ENCODE measurements at regions not wholly inside any gene's neighbourhood (a gene's known extent, or its start where the extent isn't known, plus 50 kb on each side); places are given as distances from the start of the nearest gene placed in this dataset.
A peak's percentile ranks its signal among the peaks of the same experiment; 100 is the strongest.
"Not testable (repeated sequence)": the region's sequence is repeated elsewhere in the genome, so short reads cannot be mapped to it uniquely, and the experiment has no call there.

DNA sequence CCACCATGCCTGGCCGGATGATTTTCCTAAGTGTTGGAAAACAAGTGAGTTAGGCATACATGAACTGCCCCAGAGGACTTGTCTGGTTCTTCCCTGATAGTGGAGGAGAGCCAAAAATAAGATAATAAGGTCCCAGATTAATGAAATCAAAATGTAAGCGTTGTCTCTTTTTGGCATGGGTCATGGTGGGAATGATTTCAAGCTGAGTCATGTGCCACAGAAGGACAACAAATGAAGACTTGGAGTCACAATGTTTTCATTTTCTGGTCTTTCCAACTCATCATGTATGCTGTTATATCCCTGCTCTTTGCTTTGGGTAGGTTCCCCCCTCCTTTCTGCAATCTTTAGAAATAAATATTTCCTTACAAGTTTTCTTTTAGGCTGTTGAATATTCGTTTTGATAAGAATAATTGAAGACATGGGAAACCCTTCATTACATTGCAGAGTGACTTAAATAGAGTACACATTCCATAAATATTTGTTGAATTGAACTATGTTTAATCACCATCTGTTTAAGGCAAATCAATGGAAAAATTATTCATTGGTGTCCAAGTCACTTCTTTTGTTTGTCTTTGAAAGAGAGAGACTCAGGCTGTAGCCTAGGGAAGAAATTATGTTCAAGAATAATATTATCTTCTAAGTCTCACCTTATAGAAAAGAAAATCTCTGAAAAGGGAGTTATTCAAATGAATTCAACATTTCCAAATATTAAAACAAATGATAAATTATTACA lies 196.3 kb downstream of the CSNK1G3 start:
- H3K9me3 ChIP-seq (ENCODE audit: control insufficient read depth in 3 of 3, low read length in 3 of 3), result peaks cover 0 to 3% (median 0%) of the 10 kb centered on the region in 3 donors
- no peaks in the 10 kb centered on the region for H3K27me3 ChIP-seq (ENCODE audit: control insufficient read depth in 3 of 3, insufficient read depth in 3 of 3, low read length in 3 of 3)
- H3K4me1 ChIP-seq (ENCODE audit: control insufficient read depth in 3 of 3, insufficient read depth in 3 of 3, low read length in 3 of 3), result peaks cover 0 to 4% (median 0%) of the 10 kb centered on the region in 3 donors
- H3K4me3 ChIP-seq (ENCODE audit: low read length in 3 of 3), result no peak overlapping the region
- no peak overlapping the region for H3K9ac ChIP-seq (ENCODE audit: low read depth in 1 of 3, low read length in 3 of 3)
- no peaks in the 10 kb centered on the region for H3K36me3 ChIP-seq (ENCODE audit: control insufficient read depth in 3 of 3, insufficient read depth in 3 of 3, low read length in 3 of 3)
- no peak overlapping the region for H3K27ac ChIP-seq (ENCODE audit: low read depth, low read length)

DNA sequence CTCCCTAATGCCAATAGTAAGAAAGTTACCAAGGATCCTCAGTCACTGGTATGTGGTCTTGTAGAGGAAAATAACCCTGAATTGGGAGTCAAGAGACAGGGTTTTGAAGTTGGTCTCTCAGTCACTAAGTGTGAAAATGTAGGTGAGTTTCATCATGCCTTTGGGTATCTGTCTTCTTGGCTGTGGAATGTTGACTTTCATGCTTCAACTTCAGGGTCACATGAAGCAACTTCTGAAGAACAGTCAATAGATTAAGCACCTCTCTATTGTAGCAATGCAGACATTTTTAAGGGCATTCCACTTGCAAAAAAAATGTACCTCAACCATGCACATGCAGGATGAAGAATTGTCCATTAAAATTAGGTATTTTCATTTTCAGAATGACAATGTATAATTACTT lies 194.6 kb downstream of the CSNK1G3 start:
- Histone ChIP-seq H3K9ac (ENCODE audit: low read depth in 1 of 3, low read length in 3 of 3) (no peak overlapping the region), H3K4me3 (ENCODE audit: low read length in 3 of 3) (no peak overlapping the region), H3K4me1 (ENCODE audit: control insufficient read depth in 3 of 3, insufficient read depth in 3 of 3, low read length in 3 of 3) (peaks cover 0 to 4% (median 0%) of the 10 kb centered on the region in 3 donors), H3K9me3 (ENCODE audit: control insufficient read depth in 3 of 3, low read length in 3 of 3) (peaks cover 0 to 3% (median 0%) of the 10 kb centered on the region in 3 donors), H3K27ac (ENCODE audit: low read depth, low read length) (no peak overlapping the region), H3K27me3 (ENCODE audit: control insufficient read depth in 3 of 3, insufficient read depth in 3 of 3, low read length in 3 of 3) (no peaks in the 10 kb centered on the region), H3K36me3 (ENCODE audit: control insufficient read depth in 3 of 3, insufficient read depth in 3 of 3, low read length in 3 of 3) (no peaks in the 10 kb centered on the region)

DNA sequence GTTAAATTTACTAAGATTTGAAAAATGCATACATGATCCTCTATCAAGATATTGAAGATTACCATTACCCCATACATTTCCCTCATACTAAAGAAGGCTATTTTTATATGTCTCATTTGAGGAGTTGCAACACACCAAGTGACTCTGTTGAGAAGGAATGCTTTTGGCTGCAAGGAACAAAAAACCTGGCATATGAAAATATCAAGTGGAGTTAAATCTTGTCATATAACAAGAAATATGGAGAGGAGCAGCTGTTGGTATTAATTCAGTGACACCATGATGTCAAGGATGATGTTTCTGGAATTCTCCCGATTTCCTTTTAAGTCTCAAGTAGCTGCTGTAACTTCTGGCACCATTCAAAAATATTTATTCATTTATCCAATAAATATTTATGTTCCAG lies 193.8 kb downstream of the CSNK1G3 start:
- Histone ChIP-seq H3K9ac (ENCODE audit: low read depth in 1 of 3, low read length in 3 of 3) (no peak overlapping the region), H3K27me3 (ENCODE audit: control insufficient read depth in 3 of 3, insufficient read depth in 3 of 3, low read length in 3 of 3) (no peaks in the 10 kb centered on the region), H3K36me3 (ENCODE audit: control insufficient read depth in 3 of 3, insufficient read depth in 3 of 3, low read length in 3 of 3) (no peaks in the 10 kb centered on the region), H3K9me3 (ENCODE audit: control insufficient read depth in 3 of 3, low read length in 3 of 3) (peaks cover 0 to 3% (median 0%) of the 10 kb centered on the region in 3 donors), H3K27ac (ENCODE audit: low read depth, low read length) (no peak overlapping the region), H3K4me3 (ENCODE audit: low read length in 3 of 3) (no peak overlapping the region), H3K4me1 (ENCODE audit: control insufficient read depth in 3 of 3, insufficient read depth in 3 of 3, low read length in 3 of 3) (peaks cover 0 to 9% (median 4%) of the 10 kb centered on the region in 3 donors)

DNA sequence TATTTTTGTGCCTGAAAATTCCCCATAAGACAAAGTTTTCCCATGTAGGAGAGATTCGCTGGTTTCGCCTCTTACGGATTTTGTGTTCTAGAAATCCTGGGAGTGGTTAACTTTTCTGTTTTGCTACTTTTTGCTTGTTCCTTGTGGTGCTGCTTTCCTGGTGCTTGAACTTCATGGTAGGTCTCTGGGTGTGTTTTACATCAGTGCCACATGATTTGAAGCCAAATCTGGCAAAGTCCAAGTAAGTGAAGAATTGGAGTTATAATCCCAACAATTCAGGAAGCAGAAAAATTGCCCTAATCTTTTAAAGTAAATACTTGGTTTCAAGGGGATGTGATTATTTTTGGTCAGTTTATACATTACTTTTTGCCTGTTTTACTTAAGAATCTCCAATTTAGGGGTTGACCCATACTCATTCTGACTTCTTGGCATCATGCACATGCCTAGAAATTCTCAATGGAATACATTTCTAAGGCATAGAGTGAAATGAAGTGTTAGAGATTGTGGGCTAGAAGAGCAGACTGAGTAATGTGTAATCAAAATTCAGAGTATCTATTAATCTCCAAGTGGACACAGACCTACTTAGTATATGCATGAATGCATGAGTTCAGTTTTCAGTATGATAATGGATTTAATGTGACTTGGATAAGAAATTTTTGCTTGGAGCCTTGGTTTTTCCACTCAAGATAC lies 189.7 kb downstream of the CSNK1G3 start:
- Histone ChIP-seq H3K27ac (ENCODE audit: low read depth, low read length) (peak overlapping the region; percentile 52), H3K9ac (ENCODE audit: low read depth in 1 of 3, low read length in 3 of 3) (no peak overlapping the region), H3K4me1 (ENCODE audit: control insufficient read depth in 3 of 3, insufficient read depth in 3 of 3, low read length in 3 of 3) (peaks cover under 1 to 17% (median 8%) of the 10 kb centered on the region in 3 donors), H3K27me3 (ENCODE audit: control insufficient read depth in 3 of 3, insufficient read depth in 3 of 3, low read length in 3 of 3) (no peaks in the 10 kb centered on the region), H3K36me3 (ENCODE audit: control insufficient read depth in 3 of 3, insufficient read depth in 3 of 3, low read length in 3 of 3) (no peaks in the 10 kb centered on the region), H3K4me3 (ENCODE audit: low read length in 3 of 3) (no peak overlapping the region), H3K9me3 (ENCODE audit: control insufficient read depth in 3 of 3, low read length in 3 of 3) (peaks cover 0 to 3% (median 0%) of the 10 kb centered on the region in 3 donors)

DNA sequence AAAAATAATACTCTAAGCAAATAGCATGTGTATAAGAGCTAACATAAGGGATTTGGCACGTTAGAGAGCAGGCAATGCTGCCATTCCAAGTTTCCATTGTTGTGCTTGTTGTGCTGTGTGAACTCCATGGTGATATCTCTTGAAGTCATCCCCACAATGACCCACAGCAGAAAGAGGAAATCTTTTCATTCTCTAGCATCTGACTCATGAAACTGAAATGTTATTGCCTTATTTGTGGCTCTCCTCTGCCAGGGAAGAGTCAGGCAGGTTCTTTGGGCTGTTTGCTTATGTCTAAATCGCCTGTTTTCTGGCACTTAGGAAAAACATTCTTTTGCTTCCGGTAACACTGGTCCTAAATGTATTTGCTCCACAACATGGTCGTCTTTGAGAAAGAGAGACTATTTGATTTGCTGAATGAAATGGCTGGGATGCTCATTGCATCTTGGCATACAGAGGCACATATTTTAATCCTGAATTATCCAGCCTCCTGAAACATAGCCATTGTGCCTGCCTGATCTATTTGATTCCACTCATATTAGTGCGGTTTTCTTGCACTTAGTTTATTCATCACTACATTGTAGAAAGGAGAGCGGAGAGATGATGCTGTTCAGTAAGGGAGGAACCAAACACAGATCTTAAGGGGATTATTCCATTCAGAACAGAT lies 188.8 kb downstream of the CSNK1G3 start:
- no peaks in the 10 kb centered on the region for H3K27me3 ChIP-seq (ENCODE audit: control insufficient read depth in 3 of 3, insufficient read depth in 3 of 3, low read length in 3 of 3)
- H3K9me3 ChIP-seq (ENCODE audit: control insufficient read depth in 3 of 3, low read length in 3 of 3), result no peaks in the 10 kb centered on the region
- no peaks in the 10 kb centered on the region for H3K36me3 ChIP-seq (ENCODE audit: control insufficient read depth in 3 of 3, insufficient read depth in 3 of 3, low read length in 3 of 3)
- peaks cover 5 to 22% (median 12%) of the 10 kb centered on the region in 3 donors for H3K4me1 ChIP-seq (ENCODE audit: control insufficient read depth in 3 of 3, insufficient read depth in 3 of 3, low read length in 3 of 3)
- H3K27ac ChIP-seq (ENCODE audit: low read depth, low read length), result peak overlapping the region; percentile 52
- no peak overlapping the region for H3K9ac ChIP-seq (ENCODE audit: low read depth in 1 of 3, low read length in 3 of 3)
- peak overlapping the region in 1 of 3 donors; percentile 17 for H3K4me3 ChIP-seq (ENCODE audit: low read length in 3 of 3)

DNA sequence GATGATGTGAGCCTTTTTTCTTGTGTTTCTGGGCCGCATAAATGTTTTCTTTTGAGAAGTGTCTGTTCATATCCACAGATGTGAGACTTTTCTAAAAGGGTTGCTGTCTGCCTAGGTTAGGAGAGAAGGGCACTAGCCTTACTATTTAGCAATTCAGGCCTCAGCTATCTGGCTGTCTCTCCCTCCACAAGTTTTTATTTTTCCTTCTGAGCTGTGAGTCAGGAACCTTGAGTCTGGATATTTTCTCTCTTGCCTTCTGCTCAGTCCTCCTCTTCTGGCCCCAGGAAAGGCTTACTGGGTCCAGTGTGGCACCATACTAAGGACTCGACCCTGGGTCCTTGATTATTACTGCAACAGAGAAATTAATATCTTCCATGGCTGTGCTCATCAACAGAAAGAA lies 187.6 kb downstream of the CSNK1G3 start:
- peak overlapping the region; percentile 52 for H3K27ac ChIP-seq (ENCODE audit: low read depth, low read length)
- H3K4me3 ChIP-seq (ENCODE audit: low read length in 3 of 3), result no peak overlapping the region
- H3K36me3 ChIP-seq (ENCODE audit: control insufficient read depth in 3 of 3, insufficient read depth in 3 of 3, low read length in 3 of 3), result no peaks in the 10 kb centered on the region
- H3K9me3 ChIP-seq (ENCODE audit: control insufficient read depth in 3 of 3, low read length in 3 of 3), result no peaks in the 10 kb centered on the region
- no peaks in the 10 kb centered on the region for H3K27me3 ChIP-seq (ENCODE audit: control insufficient read depth in 3 of 3, insufficient read depth in 3 of 3, low read length in 3 of 3)
- H3K9ac ChIP-seq (ENCODE audit: low read depth in 1 of 3, low read length in 3 of 3), result no peak overlapping the region
- H3K4me1 ChIP-seq (ENCODE audit: control insufficient read depth in 3 of 3, insufficient read depth in 3 of 3, low read length in 3 of 3), result peaks cover 5 to 22% (median 12%) of the 10 kb centered on the region in 3 donors

DNA sequence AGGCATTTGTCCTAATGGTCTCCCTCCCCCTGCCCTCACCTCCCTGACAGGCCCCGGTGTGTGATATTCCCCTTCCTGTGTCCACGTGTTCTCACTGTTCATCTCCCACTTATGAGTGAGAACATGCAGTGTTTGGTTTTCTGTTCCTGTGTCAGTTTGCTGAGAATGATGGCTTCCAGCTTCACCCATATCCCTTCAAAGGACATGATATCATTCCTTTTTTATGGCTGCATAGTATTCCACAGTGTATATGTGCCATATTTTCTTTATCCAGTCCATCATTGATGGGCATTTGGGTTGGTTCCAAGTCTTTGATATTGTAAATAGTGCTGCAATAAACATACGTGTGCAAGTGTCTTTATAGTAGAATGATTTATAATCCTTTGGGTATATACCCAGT lies 187.0 kb downstream of the CSNK1G3 start:
- H3K4me3 ChIP-seq (ENCODE audit: low read length in 3 of 3); H3K36me3 ChIP-seq (ENCODE audit: control insufficient read depth in 3 of 3, insufficient read depth in 3 of 3, low read length in 3 of 3); H3K27ac ChIP-seq (ENCODE audit: low read depth, low read length); H3K9ac ChIP-seq (ENCODE audit: low read depth in 1 of 3, low read length in 3 of 3); H3K9me3 ChIP-seq (ENCODE audit: control insufficient read depth in 3 of 3, low read length in 3 of 3); H3K27me3 ChIP-seq (ENCODE audit: control insufficient read depth in 3 of 3, insufficient read depth in 3 of 3, low read length in 3 of 3): not testable (repeated sequence)
- H3K4me1 ChIP-seq (ENCODE audit: control insufficient read depth in 3 of 3, insufficient read depth in 3 of 3, low read length in 3 of 3), result peaks cover 5 to 22% (median 12%) of the 10 kb centered on the region in 3 donors

DNA sequence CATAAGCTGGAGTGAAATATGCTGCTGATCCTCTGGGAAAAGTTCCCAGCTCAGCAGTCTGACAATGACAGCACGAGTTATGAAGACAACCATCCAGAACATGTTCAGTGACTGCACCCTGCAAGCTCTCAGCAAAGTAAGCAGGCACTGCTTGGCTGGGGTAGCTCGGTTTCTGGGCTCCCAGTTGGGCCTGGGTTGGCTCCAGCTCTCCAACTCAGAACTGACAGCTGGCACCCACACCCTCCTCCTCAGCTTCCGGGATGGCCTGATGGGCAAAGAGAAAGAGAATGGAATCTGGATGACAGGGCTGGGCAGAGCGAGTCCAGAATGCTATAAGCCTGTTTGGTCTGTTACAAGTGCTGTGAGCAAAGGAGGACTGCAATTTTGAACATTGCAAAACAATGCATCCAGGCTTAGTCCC lies 185.0 kb downstream of the CSNK1G3 start:
- Histone ChIP-seq H3K27me3 (ENCODE audit: control insufficient read depth in 3 of 3, insufficient read depth in 3 of 3, low read length in 3 of 3) (no peaks in the 10 kb centered on the region), H3K4me3 (ENCODE audit: low read length in 3 of 3) (no peak overlapping the region), H3K4me1 (ENCODE audit: control insufficient read depth in 3 of 3, insufficient read depth in 3 of 3, low read length in 3 of 3) (peaks cover 5 to 22% (median 12%) of the 10 kb centered on the region in 3 donors), H3K27ac (ENCODE audit: low read depth, low read length) (peak overlapping the region; percentile 63), H3K9me3 (ENCODE audit: control insufficient read depth in 3 of 3, low read length in 3 of 3) (no peaks in the 10 kb centered on the region), H3K9ac (ENCODE audit: low read depth in 1 of 3, low read length in 3 of 3) (peak overlapping the region in 1 of 3 donors; percentile 34), H3K36me3 (ENCODE audit: control insufficient read depth in 3 of 3, insufficient read depth in 3 of 3, low read length in 3 of 3) (no peaks in the 10 kb centered on the region)

DNA sequence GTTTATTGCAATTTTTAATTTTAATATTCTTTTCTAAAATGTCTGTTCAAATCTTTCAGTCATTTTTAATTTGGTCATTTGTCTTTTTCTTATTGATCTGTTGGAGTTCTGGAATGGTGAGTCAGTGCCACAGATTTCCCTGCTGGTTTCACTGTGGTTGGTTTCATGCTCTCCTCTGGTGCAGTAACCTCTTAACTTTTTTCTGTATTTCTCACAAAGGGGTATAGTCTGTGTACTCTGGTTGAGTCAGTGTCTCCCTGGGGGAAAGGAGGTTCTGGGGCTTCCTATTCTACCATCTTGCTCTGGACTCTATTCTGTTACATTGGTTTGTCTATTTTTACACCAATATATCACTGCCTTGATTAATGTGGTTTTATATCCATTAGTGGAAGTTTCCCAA lies 178.8 kb downstream of the CSNK1G3 start:
- Histone ChIP-seq H3K9me3 (ENCODE audit: control insufficient read depth in 3 of 3, low read length in 3 of 3) (no peaks in the 10 kb centered on the region), H3K27ac (ENCODE audit: low read depth, low read length) (no peak overlapping the region), H3K9ac (ENCODE audit: low read depth in 1 of 3, low read length in 3 of 3) (no peak overlapping the region), H3K4me1 (ENCODE audit: control insufficient read depth in 3 of 3, insufficient read depth in 3 of 3, low read length in 3 of 3) (no peaks in the 10 kb centered on the region), H3K27me3 (ENCODE audit: control insufficient read depth in 3 of 3, insufficient read depth in 3 of 3, low read length in 3 of 3) (no peaks in the 10 kb centered on the region), H3K4me3 (ENCODE audit: low read length in 3 of 3) (no peak overlapping the region), H3K36me3 (ENCODE audit: control insufficient read depth in 3 of 3, insufficient read depth in 3 of 3, low read length in 3 of 3) (no peaks in the 10 kb centered on the region)

DNA sequence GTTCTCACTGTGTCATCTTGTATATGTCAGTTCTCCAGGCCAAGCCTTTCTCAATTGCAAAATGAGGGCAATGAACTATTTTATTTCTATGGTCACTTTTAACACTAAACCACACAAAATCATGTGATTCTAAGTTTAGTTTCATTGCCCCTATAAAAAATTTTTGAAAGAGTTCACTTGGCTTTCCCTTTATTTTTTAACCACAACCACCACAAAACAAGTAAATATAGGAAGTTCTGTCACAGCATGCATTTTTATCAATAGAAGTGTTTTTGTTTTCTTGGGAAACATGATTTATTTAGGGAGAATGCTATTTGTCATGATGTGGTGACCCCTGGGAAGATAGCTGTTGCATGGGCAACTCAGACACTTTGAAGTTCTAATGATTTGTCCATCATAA lies 169.1 kb downstream of the CSNK1G3 start:
- H3K9ac ChIP-seq (ENCODE audit: low read depth in 1 of 3, low read length in 3 of 3), result no peak overlapping the region
- no peaks in the 10 kb centered on the region for H3K36me3 ChIP-seq (ENCODE audit: control insufficient read depth in 3 of 3, insufficient read depth in 3 of 3, low read length in 3 of 3)
- no peaks in the 10 kb centered on the region for H3K27me3 ChIP-seq (ENCODE audit: control insufficient read depth in 3 of 3, insufficient read depth in 3 of 3, low read length in 3 of 3)
- H3K4me3 ChIP-seq (ENCODE audit: low read length in 3 of 3), result no peak overlapping the region
- no peak overlapping the region for H3K27ac ChIP-seq (ENCODE audit: low read depth, low read length)
- H3K9me3 ChIP-seq (ENCODE audit: control insufficient read depth in 3 of 3, low read length in 3 of 3), result peaks cover 0 to 5% (median 0%) of the 10 kb centered on the region in 3 donors
- no peaks in the 10 kb centered on the region for H3K4me1 ChIP-seq (ENCODE audit: control insufficient read depth in 3 of 3, insufficient read depth in 3 of 3, low read length in 3 of 3)
